GM18519 (cell line): ENCODE measurements at regions not wholly inside any gene's neighbourhood (a gene's known extent, or its start where the extent isn't known, plus 50 kb on each side); places are given as distances from the start of the nearest gene placed in this dataset.
"Not testable (repeated sequence)": the region's sequence is repeated elsewhere in the genome, so short reads cannot be mapped to it uniquely, and the experiment has no call there.

ENCODE experiments used
- ATAC-seq: cut with Tn5 transposase; IDR thresholded peaks from one replicate; pipeline ENCODE4 v1.9.1; 2021; ENCODE audit warnings: mild to moderate bottlenecking, moderate library complexity; ENCODE audit not compliant: unreplicated experiment, low FRiP score

- no peak for ATAC-seq
Observed at GRCh38 chr4:12416755-12417154, 988.1 kb upstream of the HS3ST1 start.

GRCh38 chr4:12414181-12414812, 985.6 kb upstream of the HS3ST1 start:
- no peak for ATAC-seq

GRCh38 chr4:12411072-12411471, 982.4 kb upstream of the HS3ST1 start:
- no peak for ATAC-seq

GRCh38 chr4:12409507-12410190, 981.0 kb upstream of the HS3ST1 start:
- ATAC-seq: no peak

GRCh38 chr4:12408364-12408763, 979.7 kb upstream of the HS3ST1 start:
- ATAC-seq: no peak

- ATAC-seq: no peak
Observed at GRCh38 chr4:12403175-12403574, 974.5 kb upstream of the HS3ST1 start.

GRCh38 chr4:12399781-12400180, 971.1 kb upstream of the HS3ST1 start:
- ATAC-seq: no peak

- ATAC-seq: no peak
Observed at GRCh38 chr4:12393631-12394262, 965.1 kb upstream of the HS3ST1 start.

- ATAC-seq: no peak
Observed at GRCh38 chr4:12389604-12390003, 960.9 kb upstream of the HS3ST1 start.

- ATAC-seq: no peak
Observed at GRCh38 chr4:12382567-12382966, 953.9 kb upstream of the HS3ST1 start.

- no peak for ATAC-seq
Observed at GRCh38 chr4:12379191-12379590, 950.5 kb upstream of the HS3ST1 start.

- ATAC-seq: no peak
Observed at GRCh38 chr4:12375805-12376204, 947.1 kb upstream of the HS3ST1 start.

- not testable (repeated sequence) for ATAC-seq
Observed at GRCh38 chr4:12365869-12366268, 937.2 kb upstream of the HS3ST1 start.

GRCh38 chr4:12360391-12360790, 931.7 kb upstream of the HS3ST1 start:
- ATAC-seq: no peak

- ATAC-seq: no peak
Observed at GRCh38 chr4:12359420-12359819, 930.7 kb upstream of the HS3ST1 start.

GRCh38 chr4:12333083-12333482, 904.4 kb upstream of the HS3ST1 start:
- not testable (repeated sequence) for ATAC-seq

GRCh38 chr4:12324965-12325364, 896.3 kb upstream of the HS3ST1 start:
- ATAC-seq: no peak

GRCh38 chr4:12319765-12320164, 891.1 kb upstream of the HS3ST1 start:
- ATAC-seq: no peak

GRCh38 chr4:12304905-12305304, 876.2 kb upstream of the HS3ST1 start:
- no peak for ATAC-seq

- no peak for ATAC-seq
Observed at GRCh38 chr4:12296366-12296765, 867.7 kb upstream of the HS3ST1 start.

- ATAC-seq: no peak
Observed at GRCh38 chr4:12293906-12294525, 865.3 kb upstream of the HS3ST1 start.
